ENCODE measurements at regions not wholly inside any gene's neighbourhood (a gene's known extent, or its start where the extent isn't known, plus 50 kb on each side); places are given as distances from the start of the nearest gene placed in this dataset.
A peak's percentile ranks its signal among the peaks of the same experiment; 100 is the strongest.

- FAIRE-seq (no peak), DNase-seq (ENCODE audit: low spot score) (no peak)
Measured at GRCh38 chr18:29596959-29597358, 1420.0 kb upstream of the CDH2 start.

- FAIRE-seq (no peak), DNase-seq (ENCODE audit: low spot score) (no peak)
Measured at GRCh38 chr18:29594493-29594892, 1417.6 kb upstream of the CDH2 start.

GRCh38 chr18:29588446-29589100 is 1411.6 kb upstream of the CDH2 start:
- FAIRE-seq (no peak), DNase-seq (ENCODE audit: low spot score) (no peak)

- FAIRE-seq (no peak), DNase-seq (ENCODE audit: low spot score) (no peak)
Measured at GRCh38 chr18:29586210-29586609, 1409.3 kb upstream of the CDH2 start.

- DNase-seq (ENCODE audit: low spot score) (no peak), FAIRE-seq (no peak)
Measured at GRCh38 chr18:29560270-29560669, 1383.3 kb upstream of the CDH2 start.

- DNase-seq (ENCODE audit: low spot score): no peak
- no peak for FAIRE-seq
Measured at GRCh38 chr18:29556070-29556469, 1379.1 kb upstream of the CDH2 start.

- FAIRE-seq: no peak
- no peak for DNase-seq (ENCODE audit: low spot score)
Measured at GRCh38 chr18:29549759-29550158, 1372.8 kb upstream of the CDH2 start.

GRCh38 chr18:29547626-29548025 is 1370.7 kb upstream of the CDH2 start:
- DNase-seq (ENCODE audit: low spot score) (no peak), FAIRE-seq (no peak)

GRCh38 chr18:29540548-29540947 is 1363.6 kb upstream of the CDH2 start:
- DNase-seq (ENCODE audit: low spot score) (no peak), FAIRE-seq (no peak)

GRCh38 chr18:29531746-29532145 is 1354.8 kb upstream of the CDH2 start:
- DNase-seq (ENCODE audit: low spot score) (no peak), FAIRE-seq (no peak)

- no peak for DNase-seq (ENCODE audit: low spot score)
- no peak for FAIRE-seq
Measured at GRCh38 chr18:29523371-29523770, 1346.4 kb upstream of the CDH2 start.

GRCh38 chr18:29512761-29513160 is 1335.8 kb upstream of the CDH2 start:
- no peak for FAIRE-seq
- DNase-seq (ENCODE audit: low spot score): no peak

- no peak for FAIRE-seq
- no peak for DNase-seq (ENCODE audit: low spot score)
Measured at GRCh38 chr18:29512203-29512602, 1335.3 kb upstream of the CDH2 start.

GRCh38 chr18:29501952-29502351 is 1325.0 kb upstream of the CDH2 start:
- FAIRE-seq (no peak), DNase-seq (ENCODE audit: low spot score) (peak; percentile 2)

- no peak for FAIRE-seq
Measured at GRCh38 chr18:29496152-29496680, 1319.3 kb upstream of the CDH2 start.

GRCh38 chr18:29494371-29494770 is 1317.4 kb upstream of the CDH2 start:
- FAIRE-seq (no peak), DNase-seq (ENCODE audit: low spot score) (no peak)

More at GRCh38 chr18:29496152-29496680, 1319.3 kb upstream of the CDH2 start:
- no peak for DNase-seq (ENCODE audit: low spot score)

- FAIRE-seq (no peak), DNase-seq (ENCODE audit: low spot score) (no peak)
Measured at GRCh38 chr18:29491907-29492306, 1315.0 kb upstream of the CDH2 start.

- no peak for DNase-seq (ENCODE audit: low spot score)
- no peak for FAIRE-seq
Measured at GRCh38 chr18:29488617-29489016, 1311.7 kb upstream of the CDH2 start.

- FAIRE-seq (no peak), DNase-seq (ENCODE audit: low spot score) (no peak)
Measured at GRCh38 chr18:29465526-29465925, 1288.6 kb upstream of the CDH2 start.

- FAIRE-seq (no peak), DNase-seq (ENCODE audit: low spot score) (no peak)
Measured at GRCh38 chr18:29459972-29460371, 1283.0 kb upstream of the CDH2 start.

- no peak for FAIRE-seq
Measured at GRCh38 chr18:29457316-29457889, 1280.5 kb upstream of the CDH2 start.

GRCh38 chr18:29449424-29449823 is 1272.5 kb upstream of the CDH2 start:
- no peak for FAIRE-seq
- DNase-seq (ENCODE audit: low spot score): no peak

More at GRCh38 chr18:29457316-29457889, 1280.5 kb upstream of the CDH2 start:
- no peak for DNase-seq (ENCODE audit: low spot score)

- DNase-seq (ENCODE audit: low spot score) (no peak), FAIRE-seq (no peak)
Measured at GRCh38 chr18:29439398-29439797, 1262.5 kb upstream of the CDH2 start.

Measured in urothelium cell line (cell line).